ENCODE measurements at regions not wholly inside any gene's neighbourhood (a gene's known extent, or its start where the extent isn't known, plus 50 kb on each side); places are given as distances from the start of the nearest gene placed in this dataset.
"Not testable (repeated sequence)": the region's sequence is repeated elsewhere in the genome, so short reads cannot be mapped to it uniquely, and the experiment has no call there.

DNA sequence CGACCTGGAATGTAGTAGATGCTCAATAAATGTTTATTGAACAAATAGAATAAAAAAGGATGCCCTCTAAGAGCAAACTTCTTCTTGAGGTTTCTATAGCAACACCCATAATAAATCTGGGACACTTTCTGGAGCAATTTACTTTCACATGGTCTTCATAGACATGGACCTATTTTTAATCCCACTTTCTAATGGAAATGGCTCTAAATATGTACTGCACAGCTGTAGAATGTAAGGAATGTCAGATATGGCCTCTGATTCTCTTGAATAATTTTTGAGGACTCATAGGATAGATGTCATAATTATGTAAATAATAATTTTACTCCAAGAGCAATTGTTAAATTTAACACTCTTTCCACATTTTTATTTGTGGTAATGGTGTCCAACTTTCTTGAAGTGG lies 133.5 kb upstream of the DAAM1 start:
- Histone ChIP-seq H3K4me1 (no peaks in the 10 kb centered on the region), H3K36me3 (no peaks in the 10 kb centered on the region), H3K4me3 (no peak overlapping the region), H3K9ac (no peak overlapping the region), H3K4me2 (no peak overlapping the region), H4K20me1 (no peaks in the 10 kb centered on the region), H3K27ac (no peak overlapping the region), H3K9me3 (replicated peaks in 1 of 11) (peaks cover 0 to 8% (median 0%) of the 10 kb centered on the region in 11 experiments; a peak in 8 of 22 replicates), H3K27me3 (no peaks in the 10 kb centered on the region)
- TF ChIP-seq Cebpa-rat (IDR thresholded peaks at IDR 0.05), result no peak

DNA sequence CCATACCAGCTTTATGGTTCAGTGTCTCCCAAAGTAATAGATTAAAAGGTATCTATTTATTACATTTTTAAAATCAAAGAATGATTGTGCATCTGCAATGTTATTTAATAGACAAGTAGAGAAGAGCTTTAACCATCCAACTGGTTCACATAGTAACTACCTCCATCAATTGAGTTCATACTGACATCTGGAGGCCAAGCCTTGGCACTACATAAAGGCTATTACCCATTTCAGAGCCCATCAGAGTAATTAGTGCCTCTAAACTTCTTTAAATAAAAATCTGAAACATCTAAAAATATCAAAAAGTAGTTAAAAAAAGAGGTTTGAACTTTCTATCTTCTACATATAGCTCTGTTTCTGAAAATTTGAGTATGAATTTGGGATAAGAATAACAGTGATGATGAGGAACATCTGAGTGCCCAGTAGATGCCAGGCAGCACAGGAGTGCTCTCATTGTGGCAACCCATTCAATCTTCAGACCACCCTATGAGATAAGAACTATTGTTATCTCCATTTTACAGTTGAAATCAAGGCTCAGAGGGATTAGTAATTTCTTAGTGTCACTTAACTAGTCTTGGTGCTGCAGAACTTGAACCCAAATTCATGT lies 132.9 kb upstream of the DAAM1 start:
- Histone ChIP-seq H3K4me3 (no peak overlapping the region), H3K4me1 (no peaks in the 10 kb centered on the region), H4K20me1 (no peaks in the 10 kb centered on the region), H3K4me2 (no peak overlapping the region), H3K27ac (no peak overlapping the region), H3K27me3 (no peaks in the 10 kb centered on the region), H3K9me3 (replicated peaks in 1 of 11) (peaks cover 0 to 8% (median 0%) of the 10 kb centered on the region in 11 experiments; a peak in 8 of 22 replicates), H3K9ac (no peak overlapping the region), H3K36me3 (no peaks in the 10 kb centered on the region)
- TF ChIP-seq Cebpa-rat (IDR thresholded peaks at IDR 0.05), result no peak

DNA sequence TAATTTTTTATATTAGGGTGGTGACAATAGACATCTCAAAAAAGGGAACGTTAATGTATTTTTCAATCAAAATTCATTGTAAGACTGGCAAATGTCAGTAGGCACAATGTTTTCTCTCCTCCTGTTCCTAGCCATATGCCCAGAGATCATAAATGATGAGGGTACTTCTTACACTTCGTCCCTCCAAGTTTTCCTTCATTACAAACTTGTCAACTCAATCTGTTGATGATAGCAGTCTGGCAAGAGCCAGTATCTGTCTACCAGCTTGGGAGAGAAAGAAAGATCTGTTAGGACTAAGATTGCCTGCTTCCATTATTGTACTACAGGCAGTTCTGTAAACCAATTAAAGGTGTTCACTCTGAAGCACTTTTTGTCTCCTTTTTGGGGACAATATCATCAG lies 130.9 kb upstream of the DAAM1 start:
- H3K9ac ChIP-seq, result no peak overlapping the region
- no peaks in the 10 kb centered on the region for H3K27me3 ChIP-seq
- no peak overlapping the region for H3K4me2 ChIP-seq
- no peaks in the 10 kb centered on the region for H3K36me3 ChIP-seq
- no peak for TF ChIP-seq Cebpa-rat (IDR thresholded peaks at IDR 0.05)
- H3K9me3 ChIP-seq (replicated peaks in 1 of 11), result peaks cover 0 to under 1% (median 0%) of the 10 kb centered on the region in 11 experiments; a peak in 2 of 22 replicates
- H3K27ac ChIP-seq, result no peak overlapping the region
- H3K4me1 ChIP-seq, result no peaks in the 10 kb centered on the region
- H3K4me3 ChIP-seq, result no peak overlapping the region
- H4K20me1 ChIP-seq, result no peaks in the 10 kb centered on the region

DNA sequence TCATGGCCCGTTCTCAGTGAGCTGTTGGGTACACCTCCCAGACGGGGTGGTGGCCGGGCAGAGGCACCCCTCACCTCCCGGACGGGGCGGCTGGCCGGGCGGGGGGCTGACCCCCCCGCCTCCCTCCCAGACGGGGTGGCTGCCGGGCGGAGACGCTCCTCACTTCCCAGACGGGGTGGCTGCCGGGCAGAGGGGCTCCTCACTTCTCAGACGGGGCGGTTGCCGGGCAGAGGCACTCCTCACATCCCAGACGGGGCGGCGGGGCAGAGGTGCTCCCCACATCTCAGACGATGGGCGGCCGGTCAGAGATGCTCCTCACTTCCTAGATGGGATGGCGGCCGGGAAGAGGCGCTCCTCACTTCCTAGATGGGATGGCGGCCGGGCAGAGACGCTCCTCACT lies 129.7 kb upstream of the DAAM1 start:
- not testable (repeated sequence) for H3K4me1 ChIP-seq, H3K36me3 ChIP-seq, H3K27me3 ChIP-seq, H3K27ac ChIP-seq, H3K4me3 ChIP-seq, H3K4me2 ChIP-seq, H3K9ac ChIP-seq, H4K20me1 ChIP-seq
- H3K9me3 ChIP-seq (replicated peaks in 1 of 11), result peaks cover 11 to 12% (median 12%) of the 10 kb centered on the region in 11 experiments

DNA sequence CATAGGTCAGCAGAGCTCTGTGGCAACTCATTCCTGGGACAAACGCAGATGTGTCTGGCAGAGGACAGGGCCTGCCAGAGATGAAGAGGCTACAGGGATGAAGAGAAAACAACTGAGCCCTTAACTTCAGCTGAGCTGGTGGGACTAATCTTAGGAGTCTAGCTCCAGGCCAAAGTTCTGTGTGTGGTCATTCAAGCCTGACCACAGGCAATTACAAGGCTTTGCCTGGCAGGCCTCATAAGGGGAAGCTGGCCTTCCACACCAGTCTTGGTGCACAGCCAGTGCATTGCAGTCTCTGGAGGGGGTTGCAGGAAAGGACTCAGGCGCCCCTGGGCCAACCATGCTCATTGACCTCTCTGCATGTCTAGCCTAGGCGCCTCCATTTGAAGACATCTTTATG lies 127.6 kb upstream of the DAAM1 start:
- Histone ChIP-seq H3K4me1 (no peaks in the 10 kb centered on the region), H3K9me3 (replicated peaks in 1 of 11) (peaks cover 11 to 19% (median 13%) of the 10 kb centered on the region in 11 experiments), H3K9ac (no peak overlapping the region), H3K4me2 (no peak overlapping the region), H3K4me3 (no peak overlapping the region), H3K36me3 (no peaks in the 10 kb centered on the region), H3K27ac (no peak overlapping the region), H3K27me3 (no peaks in the 10 kb centered on the region), H4K20me1 (no peaks in the 10 kb centered on the region)
- no peak for TF ChIP-seq Cebpa-rat (IDR thresholded peaks at IDR 0.05)

DNA sequence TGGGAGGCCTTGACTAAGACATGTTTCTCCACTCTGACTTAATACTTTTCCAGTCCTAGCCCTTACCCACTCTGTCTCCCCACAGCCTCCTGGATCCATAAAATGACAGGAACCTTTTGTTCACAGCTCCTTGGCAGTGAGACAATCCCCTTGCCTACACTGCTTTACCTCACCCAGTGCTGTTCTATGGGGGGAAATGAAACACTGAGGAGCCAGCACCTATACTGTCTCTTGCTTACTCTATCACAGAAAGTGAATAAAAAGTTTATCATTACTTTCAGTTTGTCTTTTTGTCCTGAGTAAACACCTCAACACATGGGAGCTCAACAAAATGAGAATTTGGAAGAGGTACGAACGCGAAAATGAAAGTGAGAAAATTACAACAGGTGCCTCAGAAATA lies 127.2 kb upstream of the DAAM1 start:
- Histone ChIP-seq H3K4me1 (no peaks in the 10 kb centered on the region), H3K4me3 (no peak overlapping the region), H3K9ac (no peak overlapping the region), H3K27me3 (no peaks in the 10 kb centered on the region), H4K20me1 (no peaks in the 10 kb centered on the region), H3K27ac (no peak overlapping the region), H3K9me3 (replicated peaks in 1 of 11) (peaks cover 11 to 22% (median 13%) of the 10 kb centered on the region in 11 experiments), H3K36me3 (no peaks in the 10 kb centered on the region), H3K4me2 (no peak overlapping the region)
- TF ChIP-seq Cebpa-rat (IDR thresholded peaks at IDR 0.05), result no peak

DNA sequence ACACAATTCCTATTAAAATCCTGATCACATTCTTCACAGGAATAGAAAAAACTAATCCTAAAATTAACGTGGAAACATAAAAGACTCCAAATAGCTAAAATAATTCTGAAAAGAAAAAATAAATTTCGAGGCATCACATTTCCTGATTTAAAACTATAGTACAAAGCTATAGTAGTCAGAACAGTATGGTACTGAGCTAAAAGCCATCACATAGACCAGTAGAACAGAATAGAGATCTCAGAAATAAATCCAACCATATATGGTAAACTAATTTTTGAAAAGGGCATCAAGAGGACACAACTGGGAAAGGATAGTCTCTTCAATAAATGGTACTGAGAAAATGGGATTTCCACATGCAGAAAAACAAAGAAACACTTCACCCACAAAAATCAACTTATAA lies 125.2 kb upstream of the DAAM1 start:
- Histone ChIP-seq H3K9me3 (replicated peaks in 1 of 11) (peaks cover 11 to 22% (median 13%) of the 10 kb centered on the region in 11 experiments), H3K4me1 (peaks cover 0 to 10% (median 6%) of the 10 kb centered on the region in 10 experiments; a peak in 11 of 20 replicates), H3K4me2 (no peak overlapping the region), H3K27ac (no peak overlapping the region), H3K27me3 (no peaks in the 10 kb centered on the region), H4K20me1 (no peaks in the 10 kb centered on the region), H3K9ac (no peak overlapping the region), H3K4me3 (no peak overlapping the region), H3K36me3 (no peaks in the 10 kb centered on the region)
- no peak for TF ChIP-seq Cebpa-rat (IDR thresholded peaks at IDR 0.05)

DNA sequence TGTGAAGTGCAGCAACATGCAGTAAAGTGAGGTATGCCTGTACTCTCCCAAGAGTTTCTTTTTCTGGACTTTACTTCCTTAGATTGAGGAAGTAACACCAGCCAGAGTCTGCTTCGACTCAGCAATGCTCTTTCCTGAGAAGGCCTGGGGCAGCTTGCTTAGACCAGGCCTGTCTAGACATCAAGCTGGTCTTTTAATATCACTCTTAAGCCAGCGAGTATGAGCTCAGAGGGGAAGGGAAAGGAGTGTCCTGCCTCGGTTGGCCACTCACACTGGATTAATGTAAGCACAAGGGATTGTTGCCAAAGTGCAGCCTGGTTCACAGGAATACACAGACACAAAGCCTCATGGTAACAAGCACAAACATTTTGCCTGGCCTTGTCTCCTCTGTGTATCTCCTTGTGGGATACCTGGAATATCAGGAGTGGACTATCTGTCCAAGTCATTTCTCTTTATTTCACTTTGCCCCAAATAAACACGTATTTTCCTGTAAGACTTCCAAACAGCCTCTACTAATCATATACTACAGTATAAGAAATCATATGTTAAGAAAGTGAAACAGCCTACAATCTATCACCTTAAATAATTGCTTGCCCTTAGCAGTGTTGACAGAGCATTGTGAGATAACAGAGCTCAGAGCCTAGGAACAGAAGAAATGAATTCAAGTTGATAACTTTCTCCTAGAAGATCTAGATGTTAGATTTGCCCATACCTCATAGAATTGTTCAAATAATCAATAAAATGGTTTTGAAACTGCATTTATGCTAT lies 121.2 kb upstream of the DAAM1 start:
- Histone ChIP-seq H3K9me3 (replicated peaks in 1 of 11) (peaks cover 11 to 22% (median 13%) of the 10 kb centered on the region in 11 experiments), H3K4me3 (no peak overlapping the region), H4K20me1 (no peaks in the 10 kb centered on the region), H3K4me2 (peak overlapping the region in 6 of 11 experiments; percentile 4 to 58 (median 44); a peak in 10 of 22 replicates), H3K36me3 (no peaks in the 10 kb centered on the region), H3K27ac (peak overlapping the region in 4 of 11 experiments; percentile 3 to 54 (median 35); a peak in 7 of 22 replicates), H3K4me1 (peaks cover 0 to 10% (median 6%) of the 10 kb centered on the region in 10 experiments; a peak in 11 of 20 replicates), H3K27me3 (no peaks in the 10 kb centered on the region), H3K9ac (peak overlapping the region in 2 of 11 experiments; percentile 10 to 18; a peak in 3 of 22 replicates)
- TF ChIP-seq Cebpa-rat (IDR thresholded peaks at IDR 0.05), result no peak

DNA sequence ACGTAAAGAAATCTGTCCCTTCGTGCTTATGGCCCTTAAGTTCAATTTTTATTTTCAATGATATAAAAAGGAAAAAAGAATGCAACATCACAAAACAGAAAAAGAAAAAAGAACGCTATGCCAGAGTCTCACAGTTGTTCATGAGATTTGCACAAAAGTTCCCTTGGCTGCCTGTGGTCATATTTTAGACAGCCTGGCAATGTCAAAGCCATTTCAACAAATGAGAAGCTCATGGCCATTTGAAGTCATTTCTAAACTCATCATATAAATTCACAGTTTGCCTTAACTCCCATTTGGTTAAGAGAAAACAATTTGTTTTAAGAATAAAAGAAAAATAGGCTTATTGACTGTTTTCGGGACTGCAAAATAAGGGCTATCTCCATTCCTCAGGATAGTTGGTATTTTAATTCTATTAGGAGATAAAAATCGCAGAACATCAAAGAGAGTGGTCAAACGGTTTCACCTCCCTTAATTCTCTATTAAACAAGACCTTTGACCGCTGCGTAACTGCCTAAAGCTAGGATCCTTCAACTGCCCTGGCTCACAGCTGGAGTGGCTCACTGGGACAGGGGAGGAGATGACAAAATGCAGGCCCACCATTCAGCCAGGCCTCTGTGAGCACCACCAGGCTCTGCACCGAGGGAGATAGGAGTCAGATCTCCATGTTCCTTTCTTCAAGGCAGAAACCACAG lies 119.2 kb upstream of the DAAM1 start:
- H3K27me3 ChIP-seq, result no peaks in the 10 kb centered on the region
- peaks cover 0 to 10% (median 6%) of the 10 kb centered on the region in 10 experiments; a peak in 11 of 20 replicates for H3K4me1 ChIP-seq
- no peak overlapping the region for H3K4me3 ChIP-seq
- H3K9ac ChIP-seq, result no peak overlapping the region
- no peak for TF ChIP-seq Cebpa-rat (IDR thresholded peaks at IDR 0.05)
- no peaks in the 10 kb centered on the region for H4K20me1 ChIP-seq
- no peak overlapping the region for H3K27ac ChIP-seq
- no peak overlapping the region for H3K4me2 ChIP-seq
- H3K9me3 ChIP-seq (replicated peaks in 1 of 11), result peaks cover 0 to 5% (median 0%) of the 10 kb centered on the region in 11 experiments; a peak in 1 of 22 replicates
- H3K36me3 ChIP-seq, result no peaks in the 10 kb centered on the region
